Neural progenitor cell (in vitro differentiated cells): ENCODE measurements at regions not wholly inside any gene's neighbourhood (a gene's known extent, or its start where the extent isn't known, plus 50 kb on each side); places are given as distances from the start of the nearest gene placed in this dataset.

ENCODE experiments used
- DNase-seq: peaks from one replicate; pipeline ENCODE4 v3.0.0-alpha.2; 2016; ENCODE audit warnings: low spot score
- H2AFZ ChIP-seq: fragments of 200-600 bp; sonication (generic); replicated peaks from 2 replicates; pipeline ENCODE4 v1.6.1; 2016; ENCODE audit warnings: antibody characterized with exemption
- H3F3A ChIP-seq: fragments of 200-600 bp; sonication (generic); 2 replicates; pipeline ENCODE4 v1.6.1; 2016; ENCODE audit warnings: antibody characterized with exemption, low read depth
- H3K27ac ChIP-seq: fragments of 200-600 bp; sonication (generic); 2 replicates; pipeline ENCODE4 v1.5.1; 2016; ENCODE audit warnings: mild to moderate bottlenecking
- H3K27me3 ChIP-seq: fragments of 200-600 bp; sonication (generic); 2 replicates; pipeline ENCODE4 v1.6.1; 2016; ENCODE audit warnings: mild to moderate bottlenecking, moderate library complexity
- H3K36me3 ChIP-seq: fragments of 200-600 bp; sonication (generic); 2 replicates; pipeline ENCODE4 v1.5.1; 2016
- H3K4me1 ChIP-seq: fragments of 200-600 bp; sonication (generic); 2 replicates; pipeline ENCODE4 v1.6.1; 2016; ENCODE audit warnings: mixed run types
- H3K4me2 ChIP-seq: fragments of 200-600 bp; sonication (generic); 2 replicates; pipeline ENCODE4 v1.6.1; 2016
- H3K4me3 ChIP-seq: fragments of 200-600 bp; sonication (generic); 2 replicates; pipeline ENCODE4 v1.5.1; 2016
- H3K79me2 ChIP-seq: fragments of 200-600 bp; sonication (generic); 2 replicates; pipeline ENCODE4 v1.6.1; 2016; ENCODE audit warnings: low read depth
- H3K9ac ChIP-seq: fragments of 200-600 bp; sonication (generic); 2 replicates; pipeline ENCODE4 v1.6.1; 2016
- H3K9me3 ChIP-seq: fragments of 200-600 bp; sonication (generic); 2 replicates; pipeline ENCODE4 v1.5.1; 2016; ENCODE audit warnings: low read depth
- H4K20me1 ChIP-seq: fragments of 200-600 bp; sonication (generic); 2 replicates; pipeline ENCODE4 v1.6.1; 2016; ENCODE audit warnings: low read depth
- H3K27ac Mint-ChIP-seq: 3 replicates; pipeline ENCODE4 v1.8.0; 2021; ENCODE audit warnings: mixed read lengths
- H3K27me3 Mint-ChIP-seq: 2 replicates; pipeline ENCODE4 v1.8.0; 2022; ENCODE audit warnings: low read depth, mild to moderate bottlenecking, inconsistent platforms, moderate library complexity, mixed read lengths; ENCODE audit not compliant: insufficient read depth
- H3K36me3 Mint-ChIP-seq: 3 replicates; pipeline ENCODE4 v1.8.0; 2021; ENCODE audit warnings: mixed read lengths
- H3K4me1 Mint-ChIP-seq: 3 replicates; pipeline ENCODE4 v1.8.0; 2021; ENCODE audit warnings: mixed read lengths
- H3K4me3 Mint-ChIP-seq: 3 replicates; pipeline ENCODE4 v1.8.0; 2021; ENCODE audit warnings: mild to moderate bottlenecking, moderate library complexity, mixed read lengths
- H3K9me3 Mint-ChIP-seq: 3 replicates; pipeline ENCODE4 v1.8.0; 2020; ENCODE audit warnings: mixed read lengths
- EZH2 ChIP-seq: fragments of 200-600 bp; sonication (generic); IDR thresholded peaks from 2 replicates; pipeline ENCODE4 v1.6.1; 2017; ENCODE audit warnings: antibody characterized with exemption, mild to moderate bottlenecking, moderate library complexity
- EZH2phosphoT487 ChIP-seq: fragments of 200-600 bp; sonication (generic); IDR thresholded peaks from 2 replicates; pipeline ENCODE4 v1.6.1; 2017; ENCODE audit warnings: antibody characterized with exemption
- TF ChIP-seq, protein P1 (sequence below): fragments of 200-600 bp; sonication (generic); IDR thresholded peaks from 2 replicates; pipeline ENCODE4 v1.5.1; 2017; ENCODE audit warnings: antibody characterized with exemption, mild to moderate bottlenecking

DNA sequence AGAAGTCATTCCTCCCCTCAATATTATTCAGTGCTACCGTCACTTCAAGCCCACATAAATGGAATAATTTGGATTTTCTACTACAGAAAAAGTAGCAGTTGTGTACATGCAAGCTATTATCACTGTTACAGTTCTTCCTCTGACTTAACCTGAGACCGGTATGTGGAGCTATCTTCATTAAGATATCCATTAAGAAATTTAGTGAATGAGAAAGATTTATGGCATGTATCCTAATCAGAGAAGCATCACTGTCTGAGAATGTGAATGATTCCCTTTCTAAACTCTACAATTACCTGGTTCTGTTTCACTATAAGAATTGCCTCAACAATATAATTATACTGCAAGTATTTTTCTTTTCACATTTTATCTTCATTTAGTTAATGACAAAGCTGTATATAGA, 278.7 kb downstream of the KLF5 start:
- no peaks in the 10 kb centered on the region for H3F3A ChIP-seq
- Mint-ChIP-seq H3K9me3 (no peaks in the 10 kb centered on the region), H3K27me3 (peaks cover 2% of the 10 kb centered on the region), H3K27ac (no peak overlapping the region), H3K36me3 (no peaks in the 10 kb centered on the region), H3K4me3 (no peak overlapping the region), H3K4me1 (no peaks in the 10 kb centered on the region)
- no peak overlapping the region for H3K9ac ChIP-seq
- H3K27ac ChIP-seq, result no peak overlapping the region
- no peak for DNase-seq
- H4K20me1 ChIP-seq, result no peaks in the 10 kb centered on the region
- H3K4me1 ChIP-seq, result no peaks in the 10 kb centered on the region
- no peak overlapping the region for H3K4me3 ChIP-seq
- TF ChIP-seq, protein P1, sequence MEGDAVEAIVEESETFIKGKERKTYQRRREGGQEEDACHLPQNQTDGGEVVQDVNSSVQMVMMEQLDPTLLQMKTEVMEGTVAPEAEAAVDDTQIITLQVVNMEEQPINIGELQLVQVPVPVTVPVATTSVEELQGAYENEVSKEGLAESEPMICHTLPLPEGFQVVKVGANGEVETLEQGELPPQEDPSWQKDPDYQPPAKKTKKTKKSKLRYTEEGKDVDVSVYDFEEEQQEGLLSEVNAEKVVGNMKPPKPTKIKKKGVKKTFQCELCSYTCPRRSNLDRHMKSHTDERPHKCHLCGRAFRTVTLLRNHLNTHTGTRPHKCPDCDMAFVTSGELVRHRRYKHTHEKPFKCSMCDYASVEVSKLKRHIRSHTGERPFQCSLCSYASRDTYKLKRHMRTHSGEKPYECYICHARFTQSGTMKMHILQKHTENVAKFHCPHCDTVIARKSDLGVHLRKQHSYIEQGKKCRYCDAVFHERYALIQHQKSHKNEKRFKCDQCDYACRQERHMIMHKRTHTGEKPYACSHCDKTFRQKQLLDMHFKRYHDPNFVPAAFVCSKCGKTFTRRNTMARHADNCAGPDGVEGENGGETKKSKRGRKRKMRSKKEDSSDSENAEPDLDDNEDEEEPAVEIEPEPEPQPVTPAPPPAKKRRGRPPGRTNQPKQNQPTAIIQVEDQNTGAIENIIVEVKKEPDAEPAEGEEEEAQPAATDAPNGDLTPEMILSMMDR, result no peak
- no peak for TF ChIP-seq EZH2phosphoT487
- no peak for TF ChIP-seq EZH2
- H3K9me3 ChIP-seq, result no peaks in the 10 kb centered on the region
- no peaks in the 10 kb centered on the region for H3K27me3 ChIP-seq
- H3K36me3 ChIP-seq, result no peaks in the 10 kb centered on the region
- no peaks in the 10 kb centered on the region for H3K79me2 ChIP-seq
- H3K4me2 ChIP-seq, result no peak overlapping the region
- H2AFZ ChIP-seq, result no peak overlapping the region

DNA sequence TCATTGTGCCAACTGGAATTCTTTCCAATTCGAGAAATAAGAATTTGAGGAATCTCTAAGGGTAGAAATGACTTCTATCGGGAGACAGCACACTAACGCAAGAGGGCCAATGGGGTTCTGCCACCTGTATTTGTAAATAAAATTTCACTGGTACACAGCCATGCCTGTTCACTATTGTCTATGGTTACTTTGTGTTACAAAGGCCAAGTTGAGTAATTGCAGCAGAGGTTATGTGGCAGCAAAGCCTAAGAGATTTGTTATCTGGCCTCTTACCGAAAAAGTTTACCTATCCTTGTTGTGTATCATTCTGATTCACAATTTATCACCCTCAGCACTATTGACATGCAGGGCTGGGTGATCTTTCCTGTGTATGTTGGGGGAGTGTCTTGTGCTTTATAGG, 278.0 kb downstream of the KLF5 start:
- Mint-ChIP-seq H3K4me1 (no peaks in the 10 kb centered on the region), H3K27ac (no peak overlapping the region), H3K36me3 (no peaks in the 10 kb centered on the region), H3K27me3 (no peaks in the 10 kb centered on the region), H3K4me3 (no peak overlapping the region), H3K9me3 (no peaks in the 10 kb centered on the region)
- H3K27me3 ChIP-seq, result no peaks in the 10 kb centered on the region
- H3K4me1 ChIP-seq, result no peaks in the 10 kb centered on the region
- H2AFZ ChIP-seq, result no peak overlapping the region
- no peaks in the 10 kb centered on the region for H3K9me3 ChIP-seq
- DNase-seq, result no peak
- no peak overlapping the region for H3K9ac ChIP-seq
- no peak overlapping the region for H3K27ac ChIP-seq
- H3F3A ChIP-seq, result no peaks in the 10 kb centered on the region
- no peak overlapping the region for H3K4me2 ChIP-seq
- H3K36me3 ChIP-seq, result no peaks in the 10 kb centered on the region
- TF ChIP-seq EZH2phosphoT487, result no peak
- TF ChIP-seq EZH2, result no peak
- TF ChIP-seq, protein P1, result no peak
- H3K79me2 ChIP-seq, result no peaks in the 10 kb centered on the region
- no peak overlapping the region for H3K4me3 ChIP-seq
- no peaks in the 10 kb centered on the region for H4K20me1 ChIP-seq

DNA sequence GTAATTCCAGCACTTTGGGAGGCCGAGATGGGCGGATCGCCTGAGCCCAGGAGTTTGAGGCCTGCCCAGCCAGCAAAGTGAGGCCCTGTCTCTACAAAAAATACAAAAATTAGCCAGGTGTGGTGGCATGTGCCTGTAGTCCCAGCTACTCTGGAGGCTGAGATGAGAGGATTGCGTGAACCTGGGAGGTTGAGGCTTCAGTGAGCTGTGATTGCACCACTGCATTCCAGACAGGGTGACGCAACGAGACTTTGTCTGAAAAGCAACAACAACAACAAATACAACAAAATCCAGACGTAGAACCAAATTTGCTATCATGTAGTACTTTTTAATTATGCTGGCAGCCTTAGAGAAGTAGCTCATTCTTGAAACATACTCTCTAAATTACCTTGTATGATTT, 277.1 kb downstream of the KLF5 start:
- DNase-seq, result no peak
- Histone ChIP-seq H3K4me1 (no peaks in the 10 kb centered on the region), H3K9ac (no peak overlapping the region), H3K36me3 (no peaks in the 10 kb centered on the region), H3K9me3 (no peaks in the 10 kb centered on the region), H3K4me3 (no peak overlapping the region), H3K27ac (no peak overlapping the region), H3K4me2 (no peak overlapping the region), H2AFZ (no peak overlapping the region), H3F3A (no peaks in the 10 kb centered on the region), H3K79me2 (no peaks in the 10 kb centered on the region), H3K27me3 (no peaks in the 10 kb centered on the region), H4K20me1 (no peaks in the 10 kb centered on the region)
- Mint-ChIP-seq H3K4me1 (no peaks in the 10 kb centered on the region), H3K4me3 (no peak overlapping the region), H3K27me3 (no peaks in the 10 kb centered on the region), H3K27ac (no peak overlapping the region), H3K36me3 (no peaks in the 10 kb centered on the region), H3K9me3 (no peaks in the 10 kb centered on the region)
- TF ChIP-seq EZH2 (no peak), EZH2phosphoT487 (no peak)
- TF ChIP-seq, protein P1, result no peak

DNA sequence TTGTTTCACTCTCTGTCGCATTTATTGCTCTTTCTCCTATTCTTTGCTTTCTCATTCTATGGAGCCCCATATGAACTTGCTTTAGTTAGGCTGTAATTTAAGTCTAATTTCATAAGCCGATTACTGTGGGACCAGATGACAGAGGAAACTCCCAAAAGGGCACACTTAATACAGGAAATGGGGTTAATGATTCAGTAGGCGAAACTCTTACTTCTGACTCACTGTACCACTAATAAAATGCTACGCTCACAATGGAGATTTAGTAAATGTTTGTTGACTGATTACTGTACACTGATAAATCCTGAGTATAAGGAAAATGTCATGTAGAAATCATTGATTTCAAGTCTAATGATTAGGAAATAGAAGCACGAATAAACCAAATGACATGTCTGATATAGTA, 276.4 kb downstream of the KLF5 start:
- H4K20me1 ChIP-seq, result no peaks in the 10 kb centered on the region
- no peak for DNase-seq
- H3K27ac ChIP-seq, result no peak overlapping the region
- Mint-ChIP-seq H3K36me3 (no peaks in the 10 kb centered on the region), H3K27me3 (no peaks in the 10 kb centered on the region), H3K27ac (no peak overlapping the region), H3K4me3 (no peak overlapping the region), H3K9me3 (no peaks in the 10 kb centered on the region), H3K4me1 (no peaks in the 10 kb centered on the region)
- no peaks in the 10 kb centered on the region for H3K9me3 ChIP-seq
- H3F3A ChIP-seq, result no peaks in the 10 kb centered on the region
- H3K27me3 ChIP-seq, result no peaks in the 10 kb centered on the region
- TF ChIP-seq EZH2, result no peak
- TF ChIP-seq EZH2phosphoT487, result no peak
- TF ChIP-seq, protein P1, result no peak
- H3K79me2 ChIP-seq, result no peaks in the 10 kb centered on the region
- H2AFZ ChIP-seq, result no peak overlapping the region
- H3K36me3 ChIP-seq, result no peaks in the 10 kb centered on the region
- H3K9ac ChIP-seq, result no peak overlapping the region
- H3K4me3 ChIP-seq, result no peak overlapping the region
- H3K4me2 ChIP-seq, result no peak overlapping the region
- no peaks in the 10 kb centered on the region for H3K4me1 ChIP-seq
